ENCODE measurements at regions not wholly inside any gene's neighbourhood (a gene's known extent, or its start where the extent isn't known, plus 50 kb on each side); places are given as distances from the start of the nearest gene placed in this dataset.
"Not testable (repeated sequence)": the region's sequence is repeated elsewhere in the genome, so short reads cannot be mapped to it uniquely, and the experiment has no call there.

DNA sequence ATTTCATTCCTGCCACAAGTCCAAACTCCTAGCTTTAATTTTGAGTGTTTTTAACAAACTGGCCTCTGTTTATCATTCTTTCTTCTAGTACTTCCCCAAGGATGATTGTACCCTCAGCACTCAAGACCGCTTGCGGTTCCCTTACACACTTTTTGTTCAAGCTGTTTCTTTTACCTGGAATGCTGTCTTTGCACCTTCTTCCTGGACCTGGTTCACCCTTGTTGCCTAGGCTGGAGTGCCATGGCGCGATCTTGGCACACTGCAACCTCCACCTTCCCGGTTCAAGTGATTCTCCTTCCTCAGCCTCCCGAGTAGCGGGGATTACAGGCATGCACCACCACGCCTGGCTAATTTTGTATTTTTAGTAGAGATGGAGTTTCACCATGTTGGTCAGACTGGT, 151.7 kb downstream of the OR4F15 start:
- not testable (repeated sequence) for H3K4me3 Mint-ChIP-seq; H3F3A ChIP-seq (ENCODE audit: low read depth); H2AFZ ChIP-seq (replicated peaks); H3K36me3 Mint-ChIP-seq; H3K27ac ChIP-seq; H3K36me3 ChIP-seq; DNase-seq (ENCODE audit: low spot score); H3K9me3 Mint-ChIP-seq; H3K27me3 ChIP-seq; H3K4me1 Mint-ChIP-seq; H3K9me3 ChIP-seq (ENCODE audit: low read depth); H3K27me3 Mint-ChIP-seq (ENCODE audit: insufficient read depth, low read depth); H3K27ac Mint-ChIP-seq; H3K4me3 ChIP-seq; H3K4me2 ChIP-seq; H3K9ac ChIP-seq; H3K79me2 ChIP-seq (ENCODE audit: low read depth); H3K4me1 ChIP-seq; H4K20me1 ChIP-seq (ENCODE audit: low read depth)

DNA sequence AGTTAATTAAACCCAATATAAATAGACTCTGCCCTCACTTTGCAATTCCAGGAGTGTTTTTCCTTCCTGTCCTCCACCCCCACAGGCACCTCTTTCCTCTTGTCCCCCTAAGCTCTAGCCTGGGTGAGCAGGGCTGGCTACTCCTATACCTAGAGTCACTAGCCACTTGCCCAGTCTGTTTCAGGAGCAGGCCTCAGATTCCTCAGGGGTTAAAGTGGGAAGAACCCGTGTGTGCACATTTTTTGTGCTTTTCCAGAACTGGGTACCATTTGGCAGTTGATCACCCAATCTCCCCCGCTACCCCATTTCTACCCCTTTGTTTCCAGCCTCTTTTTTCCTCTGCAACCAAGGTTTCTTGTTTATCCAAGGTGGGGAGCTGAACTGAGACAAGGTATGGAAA, 153.4 kb downstream of the OR4F15 start:
- not testable (repeated sequence) for H2AFZ ChIP-seq (replicated peaks); H3K9me3 ChIP-seq (ENCODE audit: low read depth); H3K4me2 ChIP-seq; H3K9ac ChIP-seq; H3F3A ChIP-seq (ENCODE audit: low read depth); H3K9me3 Mint-ChIP-seq; H4K20me1 ChIP-seq (ENCODE audit: low read depth); H3K4me1 ChIP-seq; H3K4me3 ChIP-seq; H3K36me3 Mint-ChIP-seq; H3K4me3 Mint-ChIP-seq; H3K79me2 ChIP-seq (ENCODE audit: low read depth); H3K4me1 Mint-ChIP-seq; H3K36me3 ChIP-seq; H3K27ac Mint-ChIP-seq; H3K27me3 Mint-ChIP-seq (ENCODE audit: insufficient read depth, low read depth); H3K27ac ChIP-seq; H3K27me3 ChIP-seq; DNase-seq (ENCODE audit: low spot score)

DNA sequence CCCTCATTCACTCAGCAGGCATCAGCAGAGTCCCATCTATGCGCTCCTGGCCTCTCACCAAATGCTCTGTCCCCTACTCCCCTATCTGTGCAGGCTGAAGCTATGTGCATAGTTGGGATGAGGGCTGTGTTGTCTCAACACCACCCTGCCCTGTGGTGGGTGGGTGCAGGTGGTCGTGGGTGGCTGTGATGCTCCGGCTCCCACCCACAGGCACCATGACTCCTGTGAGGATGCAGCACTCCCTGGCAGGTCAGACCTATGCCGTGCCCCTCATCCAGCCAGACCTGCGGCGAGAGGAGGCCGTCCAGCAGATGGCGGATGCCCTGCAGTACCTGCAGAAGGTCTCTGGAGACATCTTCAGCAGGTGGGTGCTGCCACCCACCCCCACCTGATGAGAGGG, 153.9 kb downstream of the OR4F15 start:
- H3K4me2 ChIP-seq; H3K27ac ChIP-seq; H3K4me1 Mint-ChIP-seq; H3K9me3 ChIP-seq (ENCODE audit: low read depth); H3K4me1 ChIP-seq; H3K9ac ChIP-seq; H3K9me3 Mint-ChIP-seq; H3K36me3 Mint-ChIP-seq; H3K27me3 Mint-ChIP-seq (ENCODE audit: insufficient read depth, low read depth); H2AFZ ChIP-seq (replicated peaks); H3F3A ChIP-seq (ENCODE audit: low read depth); H4K20me1 ChIP-seq (ENCODE audit: low read depth); H3K79me2 ChIP-seq (ENCODE audit: low read depth); H3K36me3 ChIP-seq; H3K4me3 Mint-ChIP-seq; H3K27me3 ChIP-seq; H3K4me3 ChIP-seq; H3K27ac Mint-ChIP-seq: not testable (repeated sequence)
- DNase-seq (ENCODE audit: low spot score), result peak; percentile 0

DNA sequence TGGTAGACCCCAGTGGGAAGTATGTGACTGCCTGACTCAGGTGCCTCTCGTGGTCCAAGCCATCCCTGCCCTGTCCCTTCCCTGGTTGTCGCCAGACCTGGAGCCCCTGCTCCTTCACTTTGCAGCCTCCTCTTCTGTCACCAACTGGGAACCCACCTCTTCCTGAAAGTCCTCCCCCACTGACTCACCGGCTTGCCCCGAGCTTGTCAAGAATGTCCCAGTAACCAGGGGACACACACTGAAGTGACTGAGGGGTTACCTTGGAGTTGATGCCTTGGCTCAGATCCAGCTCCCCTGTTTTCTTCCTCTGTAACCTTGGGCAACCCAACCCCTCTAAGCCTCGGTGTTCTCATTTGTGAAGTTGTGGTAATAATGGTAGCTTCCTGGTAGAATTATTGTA, 155.4 kb downstream of the OR4F15 start:
- H3K27ac ChIP-seq; H3K27me3 ChIP-seq; H3K36me3 Mint-ChIP-seq; H3K9ac ChIP-seq; H3K27me3 Mint-ChIP-seq (ENCODE audit: insufficient read depth, low read depth); H3K9me3 Mint-ChIP-seq; H3K4me2 ChIP-seq; H3K36me3 ChIP-seq; DNase-seq (ENCODE audit: low spot score); H3K4me3 Mint-ChIP-seq; H4K20me1 ChIP-seq (ENCODE audit: low read depth); H3K79me2 ChIP-seq (ENCODE audit: low read depth); H3K4me1 ChIP-seq; H2AFZ ChIP-seq (replicated peaks); H3F3A ChIP-seq (ENCODE audit: low read depth); H3K9me3 ChIP-seq (ENCODE audit: low read depth); H3K4me3 ChIP-seq; H3K4me1 Mint-ChIP-seq; H3K27ac Mint-ChIP-seq: not testable (repeated sequence)

DNA sequence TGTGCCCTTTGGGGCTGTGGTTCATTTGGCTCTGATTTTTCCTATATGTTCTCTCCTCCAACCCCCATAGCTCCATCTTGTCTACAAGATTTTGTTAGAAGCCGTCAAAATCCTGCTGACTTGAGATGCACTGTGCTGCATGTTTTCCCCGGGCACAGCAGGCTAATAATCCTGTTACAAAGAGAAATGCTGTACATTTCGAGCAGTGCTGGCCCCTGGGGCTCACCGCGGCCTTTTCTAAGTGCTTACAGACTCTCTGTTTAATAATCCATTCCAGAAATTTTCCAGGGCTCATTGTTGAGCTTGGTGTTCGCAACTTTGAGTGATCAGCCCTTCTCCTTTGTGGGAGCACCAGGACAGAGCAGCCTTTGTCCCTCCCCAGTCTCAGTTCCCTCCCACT, 158.6 kb downstream of the OR4F15 start:
- not testable (repeated sequence) for H3K4me3 Mint-ChIP-seq; H3K4me2 ChIP-seq; H3K79me2 ChIP-seq (ENCODE audit: low read depth); H3K4me1 Mint-ChIP-seq; H3K36me3 Mint-ChIP-seq; H3K4me3 ChIP-seq; H3K9me3 ChIP-seq (ENCODE audit: low read depth); H3F3A ChIP-seq (ENCODE audit: low read depth); H3K4me1 ChIP-seq; H3K9me3 Mint-ChIP-seq; H3K36me3 ChIP-seq; H3K27me3 ChIP-seq; H3K27ac ChIP-seq; H2AFZ ChIP-seq (replicated peaks); H4K20me1 ChIP-seq (ENCODE audit: low read depth); H3K27ac Mint-ChIP-seq; H3K27me3 Mint-ChIP-seq (ENCODE audit: insufficient read depth, low read depth); H3K9ac ChIP-seq
- DNase-seq (ENCODE audit: low spot score), result peak; percentile 1

DNA sequence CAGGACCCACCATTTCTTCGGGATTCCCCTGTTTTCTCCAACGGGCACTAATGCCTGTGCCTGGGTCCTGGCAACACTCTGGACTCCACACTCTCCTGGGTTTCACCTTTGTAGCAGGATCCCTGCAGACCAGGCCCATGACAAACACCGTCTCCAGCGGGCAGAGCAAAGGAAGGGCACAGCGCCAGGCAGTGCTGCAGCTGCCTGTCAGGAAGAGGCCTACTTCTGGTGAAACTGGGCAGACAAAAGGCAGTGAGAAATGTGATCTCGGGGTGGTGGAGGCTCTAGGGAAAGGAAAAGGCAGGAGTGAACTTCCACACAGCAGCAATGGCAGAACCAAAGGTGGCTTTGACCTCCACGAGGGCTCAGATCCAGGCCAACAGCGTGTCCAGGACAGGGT, 165.3 kb downstream of the OR4F15 start:
- not testable (repeated sequence) for H3K4me1 Mint-ChIP-seq; H3K9me3 Mint-ChIP-seq; DNase-seq (ENCODE audit: low spot score); H3K36me3 ChIP-seq; H3K27me3 ChIP-seq; H2AFZ ChIP-seq (replicated peaks); H3K27ac Mint-ChIP-seq; H4K20me1 ChIP-seq (ENCODE audit: low read depth); H3K36me3 Mint-ChIP-seq; H3K9ac ChIP-seq; H3K4me1 ChIP-seq; H3K4me2 ChIP-seq; H3K4me3 ChIP-seq; H3K79me2 ChIP-seq (ENCODE audit: low read depth); H3K27me3 Mint-ChIP-seq (ENCODE audit: insufficient read depth, low read depth); H3K4me3 Mint-ChIP-seq; H3K9me3 ChIP-seq (ENCODE audit: low read depth); H3F3A ChIP-seq (ENCODE audit: low read depth); H3K27ac ChIP-seq

DNA sequence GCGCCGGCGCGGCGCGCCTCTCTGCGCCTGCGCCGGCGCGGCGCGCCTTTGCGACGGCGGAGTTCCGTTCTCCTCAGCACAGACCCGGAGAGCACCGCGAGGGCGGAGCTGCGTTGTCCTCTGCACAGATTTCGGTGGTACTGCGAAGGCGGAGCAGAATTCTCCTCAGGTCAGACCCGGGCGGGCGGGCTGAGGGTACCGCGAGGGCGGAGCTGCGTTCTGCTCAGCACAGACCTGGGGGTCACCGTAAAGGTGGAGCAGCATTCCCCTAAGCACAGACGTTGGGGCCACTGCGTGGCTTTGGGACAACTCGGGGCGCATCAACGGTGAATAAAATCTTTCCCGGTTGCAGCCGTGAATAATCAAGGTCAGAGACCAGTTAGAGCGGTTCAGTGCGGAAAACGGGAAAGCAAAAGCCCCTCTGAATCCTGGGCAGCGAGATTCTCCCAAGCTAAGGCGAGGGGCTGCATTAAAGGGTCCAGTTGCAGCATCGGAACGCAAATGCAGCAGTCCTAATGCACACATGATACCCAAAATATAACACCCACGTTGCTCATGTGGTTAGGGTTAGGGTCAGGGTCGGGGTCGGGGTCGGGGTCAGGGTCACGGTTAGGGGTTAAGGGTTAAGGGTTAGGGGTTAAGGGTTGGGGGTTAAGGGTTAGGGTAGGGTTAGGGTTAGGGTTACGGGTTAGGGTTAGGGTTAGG, 168.4 kb downstream of the OR4F15 start:
- H2AFZ ChIP-seq (replicated peaks); H3K27ac Mint-ChIP-seq; H3K36me3 ChIP-seq; H3K4me3 ChIP-seq; H3F3A ChIP-seq (ENCODE audit: low read depth); H3K4me1 Mint-ChIP-seq; H3K4me1 ChIP-seq; H3K9me3 ChIP-seq (ENCODE audit: low read depth); H3K36me3 Mint-ChIP-seq; H3K27me3 Mint-ChIP-seq (ENCODE audit: insufficient read depth, low read depth); H3K9me3 Mint-ChIP-seq; H4K20me1 ChIP-seq (ENCODE audit: low read depth); H3K4me3 Mint-ChIP-seq; H3K4me2 ChIP-seq; H3K27ac ChIP-seq; H3K79me2 ChIP-seq (ENCODE audit: low read depth); H3K27me3 ChIP-seq; H3K9ac ChIP-seq: not testable (repeated sequence)
- peak; percentile 3 for DNase-seq (ENCODE audit: low spot score)

Data from neural progenitor cell (in vitro differentiated cells).